ENCODE measurements at regions not wholly inside any gene's neighbourhood (a gene's known extent, or its start where the extent isn't known, plus 50 kb on each side); places are given as distances from the start of the nearest gene placed in this dataset.

DNA sequence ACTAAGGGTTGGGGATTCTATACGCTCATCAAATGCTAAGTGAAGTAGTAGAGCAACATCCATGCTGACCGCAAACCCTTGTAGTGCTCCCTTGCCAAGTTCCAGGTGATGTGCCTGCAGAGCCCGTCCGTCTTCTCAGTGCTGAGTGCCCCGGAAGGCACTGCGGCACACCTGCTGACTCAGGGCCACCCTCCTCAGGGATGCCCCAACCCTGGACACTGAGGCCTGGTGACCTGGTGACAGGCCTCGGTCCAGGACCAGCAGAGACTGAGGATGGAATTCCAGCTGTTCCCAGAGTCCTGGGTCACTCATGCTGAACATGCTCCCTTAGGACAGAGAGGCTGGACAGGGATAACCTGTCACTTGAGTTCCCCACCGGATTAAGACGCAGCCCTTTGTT lies 422.5 kb downstream of the OCA2 start:
- TF ChIP-seq, protein P1, sequence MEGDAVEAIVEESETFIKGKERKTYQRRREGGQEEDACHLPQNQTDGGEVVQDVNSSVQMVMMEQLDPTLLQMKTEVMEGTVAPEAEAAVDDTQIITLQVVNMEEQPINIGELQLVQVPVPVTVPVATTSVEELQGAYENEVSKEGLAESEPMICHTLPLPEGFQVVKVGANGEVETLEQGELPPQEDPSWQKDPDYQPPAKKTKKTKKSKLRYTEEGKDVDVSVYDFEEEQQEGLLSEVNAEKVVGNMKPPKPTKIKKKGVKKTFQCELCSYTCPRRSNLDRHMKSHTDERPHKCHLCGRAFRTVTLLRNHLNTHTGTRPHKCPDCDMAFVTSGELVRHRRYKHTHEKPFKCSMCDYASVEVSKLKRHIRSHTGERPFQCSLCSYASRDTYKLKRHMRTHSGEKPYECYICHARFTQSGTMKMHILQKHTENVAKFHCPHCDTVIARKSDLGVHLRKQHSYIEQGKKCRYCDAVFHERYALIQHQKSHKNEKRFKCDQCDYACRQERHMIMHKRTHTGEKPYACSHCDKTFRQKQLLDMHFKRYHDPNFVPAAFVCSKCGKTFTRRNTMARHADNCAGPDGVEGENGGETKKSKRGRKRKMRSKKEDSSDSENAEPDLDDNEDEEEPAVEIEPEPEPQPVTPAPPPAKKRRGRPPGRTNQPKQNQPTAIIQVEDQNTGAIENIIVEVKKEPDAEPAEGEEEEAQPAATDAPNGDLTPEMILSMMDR (conservative IDR thresholded peaks at IDR 0.05 in 1 of 2, IDR thresholded peaks at IDR 0.05 in 1 of 2; ENCODE audit: low read depth in 1 of 2, low read length in 2 of 2): no peak
- TF ChIP-seq EZH2 (IDR thresholded peaks at IDR 0.05; ENCODE audit: low read length, missing control alignments): no peak

Measured in fibroblast of lung (primary cell).